Inflammatory macrophage treated with lipopolysaccharide for 1 hour (primary cell): ENCODE measurements at regions not wholly inside any gene's neighbourhood (a gene's known extent, or its start where the extent isn't known, plus 50 kb on each side); places are given as distances from the start of the nearest gene placed in this dataset.

Source experiments
- DNase-seq, 2 donors: peaks; one replicate each; pipeline ENCODE4 v3.0.0-alpha.2; 2020 to 2022

DNA sequence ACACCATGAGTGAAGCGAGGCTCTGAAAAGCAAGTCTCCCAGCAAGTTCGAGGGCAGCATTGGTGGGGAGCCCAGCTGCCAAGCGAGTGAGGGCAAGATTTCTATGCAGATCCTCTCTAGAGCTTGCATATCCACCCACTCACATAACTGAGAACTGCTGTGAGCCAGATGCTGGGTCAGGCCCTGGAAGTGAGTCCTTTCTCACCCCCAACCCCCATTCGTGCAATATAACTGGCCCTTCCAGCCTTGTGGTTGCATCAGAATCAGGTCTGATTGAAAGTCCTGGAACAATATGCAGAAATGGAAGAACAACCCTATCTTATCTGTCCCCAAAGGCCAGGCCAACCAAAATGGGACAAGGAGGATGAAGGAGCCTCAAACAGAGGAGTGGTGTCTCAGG is 146.6 kb downstream of the IRX5 start:
- DNase-seq, result no peak

DNA sequence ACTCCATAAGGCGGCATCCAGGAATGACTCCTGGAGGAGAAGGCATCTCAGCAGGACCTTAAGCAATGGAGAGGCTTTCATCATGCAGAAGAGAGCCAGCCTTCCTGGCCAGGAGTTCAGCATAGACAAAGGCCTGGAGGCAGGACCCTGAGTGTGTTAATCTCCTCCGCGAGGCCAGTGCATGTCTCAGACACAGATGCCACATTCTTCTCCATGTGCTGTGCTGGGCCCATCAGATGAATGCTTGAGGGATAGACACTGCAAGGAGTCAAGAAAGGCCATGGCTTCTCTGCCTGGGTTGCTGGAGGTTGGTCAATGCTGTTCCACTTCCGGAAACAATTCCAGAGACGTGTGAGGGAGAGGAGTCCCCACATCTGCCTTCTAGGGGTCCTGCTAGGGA is 147.5 kb downstream of the IRX5 start:
- DNase-seq, result no peak

DNA sequence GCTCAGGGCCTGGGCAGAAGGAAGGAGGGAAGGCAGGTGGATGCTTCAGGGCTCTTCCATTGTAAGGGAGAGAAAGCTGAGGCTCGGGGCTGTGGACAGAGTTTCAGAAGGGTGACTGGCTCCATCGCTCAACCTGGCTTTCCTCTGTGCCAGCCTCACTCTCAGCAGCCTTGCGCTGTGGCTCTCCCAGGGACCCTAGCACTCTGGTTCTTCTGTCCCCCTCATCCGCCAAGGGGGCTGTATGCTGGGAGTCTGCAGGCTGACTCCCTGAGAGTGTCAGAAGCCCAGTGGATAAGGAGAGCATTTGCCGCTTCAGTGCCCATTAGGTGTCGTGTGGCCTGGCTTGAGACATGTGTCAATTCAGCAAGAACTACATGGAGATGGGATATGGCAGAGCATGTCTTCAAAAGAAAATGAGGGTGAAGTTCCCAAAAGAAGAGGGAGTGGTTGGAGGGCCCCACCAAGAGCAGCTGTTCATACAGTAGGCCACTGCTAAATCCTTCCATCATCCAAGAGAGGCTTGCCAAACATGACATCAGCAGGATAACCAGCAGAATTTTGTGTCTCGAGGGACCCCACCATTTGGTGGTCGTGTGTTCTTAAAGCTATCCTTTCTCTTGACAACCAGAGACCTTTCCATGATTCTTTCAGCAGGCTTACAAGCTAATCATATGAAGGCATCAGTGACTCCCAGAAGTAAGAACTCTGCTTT is 148.2 kb downstream of the IRX5 start:
- DNase-seq, result no peak

DNA sequence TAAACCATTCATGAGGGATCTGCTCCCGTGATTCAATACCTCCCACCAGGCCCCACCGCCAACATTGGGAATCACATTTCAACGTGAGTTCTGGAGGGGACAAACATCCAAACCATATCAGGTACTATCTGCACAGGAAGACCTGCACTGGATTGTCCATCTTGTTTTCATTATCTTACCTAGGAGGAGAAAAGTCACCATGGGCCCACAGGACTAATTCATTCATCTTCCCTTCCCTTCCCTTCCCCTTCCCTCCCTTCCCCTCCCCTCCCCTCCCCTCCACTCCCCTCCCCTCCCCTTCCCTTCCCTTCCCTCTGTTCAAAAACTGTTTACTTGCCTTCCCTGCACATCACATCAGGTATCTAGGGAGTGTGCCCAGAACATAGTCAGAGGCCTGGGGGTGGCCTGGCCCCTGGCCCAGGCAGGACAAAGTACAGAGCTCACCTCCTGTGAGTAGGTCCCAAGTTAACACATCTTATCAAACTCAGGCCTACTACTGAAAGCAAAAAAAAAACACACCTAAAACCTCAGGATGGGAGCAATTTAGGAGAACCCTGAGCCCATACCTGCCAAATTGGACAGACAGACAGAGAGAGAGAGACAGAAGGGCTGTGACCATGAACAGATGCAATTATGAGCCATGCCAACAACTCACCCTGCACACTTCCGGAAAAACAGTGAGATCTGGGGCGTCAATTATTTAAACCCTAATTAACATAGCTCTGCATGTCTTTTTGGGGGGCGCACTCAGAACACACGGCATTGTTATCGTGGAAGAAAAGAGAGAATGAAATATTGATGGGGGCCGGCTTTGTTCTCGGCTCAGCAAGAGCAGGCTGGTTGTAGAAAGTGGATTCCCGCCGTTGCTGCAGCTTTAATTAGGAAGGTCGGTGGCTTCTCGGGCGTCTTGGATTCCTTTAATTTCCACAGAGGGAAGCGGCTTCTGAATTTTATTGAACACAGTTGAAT is 151.2 kb downstream of the IRX5 start:
- DNase-seq, result no peak

DNA sequence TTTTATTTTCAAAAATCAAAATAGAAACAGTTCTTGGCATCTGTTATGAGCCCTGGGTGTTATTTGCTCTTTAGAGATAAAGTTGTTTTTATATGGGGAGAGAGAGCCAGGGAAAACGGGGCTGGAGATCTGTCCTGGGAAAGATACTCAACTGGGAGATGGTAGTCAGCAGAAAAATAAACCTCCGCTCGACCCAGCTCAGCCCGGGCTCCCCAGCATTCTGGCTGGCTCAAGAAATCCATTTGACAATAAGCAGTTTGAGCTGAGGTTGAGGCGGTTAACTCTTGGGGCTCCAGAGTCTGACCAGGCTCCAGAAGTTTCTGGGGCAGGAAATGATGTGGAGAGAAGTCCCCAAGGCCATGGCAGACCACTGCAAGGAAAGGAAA is 151.9 kb downstream of the IRX5 start:
- DNase-seq, result no peak

DNA sequence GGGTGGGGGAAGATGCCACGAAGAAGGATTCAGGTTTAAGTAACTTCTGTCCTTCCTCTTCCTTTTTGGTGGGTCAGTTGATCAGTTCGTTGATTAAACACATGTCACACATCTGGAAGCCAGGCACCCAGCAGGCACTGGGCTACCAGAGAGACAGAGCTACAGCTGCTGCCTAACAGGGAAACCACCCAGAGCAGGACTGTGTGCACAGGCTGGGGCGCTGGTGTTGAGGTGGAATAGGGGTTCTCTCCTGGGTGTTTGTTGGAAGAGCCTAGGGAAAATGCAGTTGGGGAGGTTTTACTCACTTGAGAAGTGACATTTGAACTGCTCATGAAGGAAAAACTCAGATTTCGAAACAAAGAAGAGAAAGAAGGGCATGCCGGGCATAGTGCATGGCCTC is 152.4 kb downstream of the IRX5 start:
- DNase-seq, result no peak

DNA sequence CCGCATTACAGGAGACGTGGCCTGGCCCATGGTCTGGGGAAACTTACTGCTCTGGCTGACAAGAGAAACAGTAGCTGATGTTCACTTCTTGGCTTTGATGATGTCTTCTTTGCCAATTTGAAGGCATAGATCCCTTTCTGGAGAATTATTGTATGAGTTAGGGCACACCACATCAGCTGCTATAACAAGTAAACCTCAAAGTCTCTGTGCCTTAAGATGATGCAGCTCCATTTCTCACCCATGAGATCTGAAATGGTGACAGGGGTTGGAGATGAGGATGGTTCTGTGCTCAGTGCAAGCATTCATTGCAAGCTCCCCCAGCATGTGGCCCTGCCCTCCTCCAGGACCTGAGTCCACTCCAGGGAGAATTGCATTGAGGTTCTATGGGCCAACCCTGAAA is 157.4 kb downstream of the IRX5 start:
- DNase-seq, result no peak

DNA sequence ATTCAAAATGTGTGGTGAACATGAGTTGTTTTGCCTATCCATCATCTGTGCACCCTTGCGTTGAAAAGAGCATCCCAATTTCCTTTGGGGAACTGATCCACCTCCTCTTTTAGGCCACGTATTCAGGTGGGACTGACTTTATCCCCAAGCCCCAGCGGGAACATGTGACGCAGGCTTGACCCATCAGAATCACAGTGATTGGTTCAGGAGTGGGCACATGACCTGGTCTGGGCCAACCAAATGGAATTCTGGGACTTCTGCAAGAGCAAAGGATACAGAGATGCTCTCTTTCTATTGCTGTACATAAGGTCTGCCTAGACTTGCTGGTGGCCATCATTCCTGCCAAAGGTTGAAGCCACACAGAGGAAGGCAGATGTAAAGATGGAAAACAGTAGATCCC is 158.9 kb downstream of the IRX5 start:
- no peak for DNase-seq

DNA sequence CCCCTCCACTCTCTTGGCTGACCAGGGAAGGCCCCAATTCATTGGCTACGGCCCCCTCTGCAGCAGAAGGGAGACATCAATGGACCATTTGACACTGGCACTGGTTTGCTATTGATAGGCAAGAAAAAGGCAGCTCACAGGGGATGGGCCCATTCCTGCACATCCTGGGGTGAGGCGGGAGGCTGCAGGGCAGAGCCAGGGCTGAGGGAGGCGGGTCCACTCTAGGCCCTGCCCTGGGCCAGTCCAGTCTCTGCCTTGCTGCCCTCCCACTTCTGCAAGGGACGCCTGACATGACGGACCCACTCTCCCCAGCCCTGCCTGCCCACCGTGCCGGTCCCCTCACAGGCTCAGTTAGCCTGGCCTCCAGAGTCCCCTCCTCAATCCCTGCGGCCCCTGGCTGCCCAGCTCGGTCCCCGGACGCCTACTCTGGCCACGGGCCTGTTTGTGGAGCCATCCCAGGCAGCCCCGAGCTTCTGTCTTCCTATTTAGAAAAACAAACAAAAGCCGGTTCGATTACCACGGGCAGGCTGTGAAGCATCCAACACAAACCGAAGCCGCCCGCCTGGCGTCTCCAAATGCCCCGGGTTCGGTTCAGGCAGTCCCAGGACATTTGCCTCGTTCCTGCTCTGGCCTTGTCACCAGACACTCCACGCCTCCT is 160.7 kb downstream of the IRX5 start:
- no peak for DNase-seq

DNA sequence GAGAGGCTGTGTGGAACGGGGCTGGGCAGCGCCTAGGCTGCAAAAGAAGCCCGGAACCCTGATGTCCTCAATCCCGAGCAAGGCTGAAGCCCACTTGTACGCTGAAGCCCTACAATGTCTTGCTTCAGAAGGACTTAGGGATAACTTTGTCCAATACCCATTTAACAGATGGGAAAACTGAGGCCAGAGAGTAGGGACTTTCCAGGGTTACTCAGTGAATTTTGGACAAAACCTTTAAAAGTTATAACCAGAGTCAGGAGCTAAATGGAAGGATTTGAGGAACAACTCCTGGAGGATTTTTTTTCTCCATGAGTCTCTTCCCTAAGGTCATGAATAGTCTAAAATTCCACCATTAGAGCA is 161.2 kb downstream of the IRX5 start:
- no peak for DNase-seq

DNA sequence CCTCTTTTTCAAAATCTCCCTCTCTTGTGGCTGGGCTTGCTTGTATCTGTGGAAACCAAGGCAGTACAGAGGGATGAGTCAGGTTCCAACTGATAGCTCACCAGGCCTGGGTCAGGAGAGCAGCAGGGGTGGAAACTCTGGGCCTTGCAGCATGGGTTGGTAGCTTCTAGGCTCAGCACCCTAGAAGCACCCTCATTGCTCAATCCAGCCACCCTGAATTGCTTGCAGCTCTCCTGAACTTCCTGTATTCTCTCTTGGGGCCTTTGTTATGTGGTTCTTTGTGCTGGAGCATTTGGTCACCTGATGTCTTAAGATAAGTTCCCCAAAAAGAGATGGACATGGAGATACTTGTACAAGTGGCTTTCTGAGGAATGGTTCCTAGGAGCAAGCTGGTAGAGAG is 169.4 kb downstream of the IRX5 start:
- DNase-seq, result no peak

DNA sequence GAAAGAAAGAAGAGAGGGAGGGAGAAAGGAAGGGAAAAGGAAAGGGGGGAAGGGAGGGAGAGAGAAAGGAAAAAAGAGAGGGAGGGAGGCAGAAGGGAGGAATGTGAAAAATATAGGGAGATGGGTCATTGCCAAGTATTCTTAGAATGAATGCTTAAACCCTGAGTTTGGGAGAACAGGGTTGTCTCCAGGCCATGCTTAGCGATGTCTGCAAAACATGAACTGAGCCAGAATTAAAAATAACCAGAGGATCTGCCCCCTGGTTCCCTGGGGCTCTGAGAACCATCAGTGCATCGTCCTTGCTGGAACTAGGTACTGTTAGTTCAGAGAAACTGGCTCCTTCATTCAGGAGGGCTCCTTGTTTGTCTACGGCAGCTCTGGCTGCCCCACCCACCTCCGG is 170.4 kb downstream of the IRX5 start:
- DNase-seq, result no peak

DNA sequence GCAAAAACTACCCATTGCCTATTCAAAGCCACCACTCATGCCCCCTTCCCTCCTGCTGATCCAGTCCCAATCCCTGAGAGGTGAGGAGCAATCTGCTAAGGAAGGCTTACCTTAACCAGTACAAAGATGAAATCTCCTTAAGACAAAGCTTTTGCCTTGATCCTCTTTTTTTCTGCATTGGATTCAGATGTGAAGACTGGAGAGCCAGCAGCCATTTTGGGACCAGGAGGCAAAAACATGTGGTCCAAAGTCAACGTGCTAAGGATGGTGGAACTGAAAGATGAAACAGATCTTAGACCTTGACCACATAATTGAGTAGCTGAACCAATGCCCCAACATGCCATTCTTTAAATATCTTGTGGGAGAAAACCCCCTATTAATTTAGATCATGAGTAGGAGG is 171.4 kb downstream of the IRX5 start:
- no peak for DNase-seq

DNA sequence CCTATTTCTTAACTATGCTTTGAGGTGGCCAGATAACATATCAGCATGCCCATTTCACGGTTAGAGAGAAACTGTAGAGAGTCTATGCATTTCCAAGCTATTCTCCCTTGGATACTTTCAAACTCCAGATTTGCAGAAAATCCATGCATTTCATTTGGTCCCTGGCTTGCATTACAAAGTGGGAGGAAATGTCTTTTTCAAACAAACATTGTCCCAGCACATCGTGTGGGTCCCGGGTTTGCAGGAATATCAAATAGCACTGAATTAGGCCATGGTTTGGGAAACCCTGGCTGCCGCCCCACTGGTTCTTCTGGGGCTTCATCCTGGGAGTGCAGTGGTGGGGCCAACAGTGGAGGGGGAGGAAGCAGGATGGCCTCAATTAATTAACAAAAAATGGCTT is 171.9 kb downstream of the IRX5 start:
- DNase-seq, result no peak

DNA sequence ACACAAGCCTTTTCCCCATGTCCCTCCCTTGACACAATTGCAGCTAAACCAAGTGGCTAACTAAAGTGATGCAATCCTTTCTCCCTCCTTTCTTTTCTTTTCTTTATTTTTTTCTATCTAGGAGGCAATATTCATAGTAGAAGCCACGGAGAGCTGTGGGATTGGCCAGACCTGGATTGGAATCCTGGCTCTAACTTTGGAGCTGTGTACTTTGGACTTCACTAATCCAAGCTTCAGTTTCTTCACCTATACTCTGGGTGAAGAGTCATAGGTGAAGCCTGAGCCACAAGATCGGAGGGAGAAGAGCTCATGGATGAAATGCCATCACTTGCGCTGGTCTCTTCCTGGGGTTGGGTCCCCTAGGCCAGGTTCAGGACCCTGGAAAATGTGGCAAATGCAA is 177.2 kb downstream of the IRX5 start:
- DNase-seq, result no peak

DNA sequence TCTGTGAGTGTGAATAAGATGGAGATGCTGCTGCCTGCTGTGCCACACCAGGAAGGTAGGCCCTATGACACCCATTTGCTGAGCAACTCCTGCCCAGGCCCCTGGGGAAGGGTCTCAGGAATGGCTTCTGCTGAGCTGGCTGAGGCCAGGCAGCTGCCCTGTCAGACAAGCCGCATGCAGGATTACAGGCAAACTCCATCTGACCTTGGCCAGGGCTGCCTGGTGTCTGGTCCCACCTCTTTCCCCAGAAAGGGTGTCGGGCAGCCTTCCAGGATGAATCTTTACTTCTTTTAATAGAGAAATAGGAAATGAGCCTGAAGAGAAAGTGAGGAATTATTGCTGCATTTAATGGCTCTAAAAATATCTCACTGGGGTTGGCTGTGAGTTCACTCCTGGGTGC is 182.5 kb downstream of the IRX5 start:
- DNase-seq, result no peak

DNA sequence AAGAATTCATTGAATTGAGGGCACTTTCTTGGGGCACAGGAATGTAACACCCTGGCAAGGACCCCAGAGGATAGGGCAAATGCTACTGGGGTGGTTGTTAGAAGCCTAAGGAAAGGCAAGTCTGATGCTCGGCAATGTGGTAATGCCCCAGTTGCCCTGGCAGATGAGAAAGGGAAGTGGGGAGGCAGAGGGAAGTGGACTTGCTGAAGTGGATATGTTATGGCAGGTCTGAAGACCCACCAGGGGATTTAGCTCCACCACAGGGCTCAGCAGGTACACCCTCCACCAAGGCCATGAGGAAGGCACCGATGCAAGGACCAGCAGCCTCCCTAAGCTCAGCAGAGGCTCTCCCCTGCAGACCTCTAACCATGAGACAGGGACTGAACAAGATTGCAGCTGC is 184.8 kb downstream of the IRX5 start:
- no peak for DNase-seq

DNA sequence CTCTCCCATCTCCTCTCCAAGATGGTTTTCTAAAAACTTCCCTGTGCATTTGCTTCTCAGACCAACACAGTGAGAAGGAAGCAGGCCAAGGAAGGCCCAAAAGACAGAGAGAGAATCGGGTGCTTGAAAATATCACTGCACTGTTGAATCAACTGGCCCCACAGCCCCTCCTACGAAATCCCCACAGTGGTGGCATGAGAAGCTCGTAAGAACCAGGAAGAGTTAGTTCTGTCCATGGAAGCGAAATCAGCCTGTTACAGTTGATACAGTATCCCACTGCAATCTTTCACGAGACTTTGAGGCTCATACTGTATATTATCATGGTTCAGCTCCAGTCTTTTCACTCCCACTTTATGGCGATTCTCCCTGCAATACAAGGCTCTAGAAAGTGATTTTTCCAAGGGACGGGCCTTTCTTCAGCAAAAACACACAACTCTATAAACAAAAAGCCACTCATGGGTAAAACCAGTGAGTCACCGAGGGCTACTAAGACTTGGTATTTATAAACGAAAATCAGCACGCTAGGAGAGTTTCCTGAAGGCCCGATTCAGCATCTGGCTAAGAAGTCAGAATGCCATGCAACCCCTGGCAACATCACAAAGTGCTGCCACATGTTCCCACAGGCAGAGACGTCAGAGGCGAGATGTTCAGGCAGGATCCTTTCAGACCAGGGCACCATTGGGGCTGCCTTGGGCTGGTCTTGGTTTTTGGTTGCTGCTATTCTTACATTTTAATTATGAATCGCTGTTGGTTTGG is 185.7 kb downstream of the IRX5 start:
- no peak for DNase-seq

DNA sequence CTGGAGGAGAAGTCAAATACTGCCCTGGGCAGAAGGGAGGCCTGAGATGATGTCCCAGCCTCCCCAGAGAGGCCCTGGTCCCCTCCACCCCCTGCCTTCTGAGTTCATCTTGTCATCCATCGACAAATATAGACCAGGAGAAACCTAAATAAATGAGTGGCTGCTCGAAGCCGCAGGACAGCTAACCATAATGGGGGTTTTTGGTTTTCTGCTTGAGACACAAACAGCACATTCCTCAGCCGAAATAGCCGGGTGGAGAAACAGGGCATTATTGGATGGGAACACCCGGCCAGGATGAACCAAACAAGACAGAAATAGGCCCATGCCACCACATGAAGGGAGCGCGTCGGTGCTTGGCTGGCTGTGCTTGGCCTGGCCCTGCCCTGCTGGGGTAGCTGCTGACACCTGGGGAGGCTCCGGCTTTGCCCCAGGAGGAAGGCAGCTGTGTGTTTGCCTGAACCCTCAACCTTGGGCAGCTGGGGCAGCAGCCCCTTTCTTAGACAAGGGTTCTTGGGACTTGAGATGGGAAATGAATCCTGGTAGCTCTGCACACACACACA is 188.1 kb downstream of the IRX5 start:
- DNase-seq, result no peak

DNA sequence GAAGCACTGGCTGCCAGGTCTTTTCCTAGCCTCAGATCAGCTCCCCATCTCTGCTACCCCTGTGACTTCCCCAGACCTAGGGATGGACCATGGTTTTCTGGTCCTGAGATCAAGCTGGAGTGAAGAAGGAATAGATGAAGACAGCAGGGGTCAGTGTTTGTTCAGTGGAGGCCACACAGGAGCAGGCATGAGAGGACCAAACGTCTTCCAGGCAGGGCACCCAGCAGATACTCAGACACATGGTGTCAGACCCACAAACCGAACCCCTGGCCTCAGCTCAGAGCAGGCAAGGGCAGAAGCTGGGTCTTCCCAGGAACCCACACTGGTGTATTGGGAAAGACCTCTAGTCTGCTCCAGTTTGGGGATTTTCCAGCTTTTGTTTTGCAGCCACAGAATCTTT is 189.7 kb downstream of the IRX5 start:
- no peak for DNase-seq

DNA sequence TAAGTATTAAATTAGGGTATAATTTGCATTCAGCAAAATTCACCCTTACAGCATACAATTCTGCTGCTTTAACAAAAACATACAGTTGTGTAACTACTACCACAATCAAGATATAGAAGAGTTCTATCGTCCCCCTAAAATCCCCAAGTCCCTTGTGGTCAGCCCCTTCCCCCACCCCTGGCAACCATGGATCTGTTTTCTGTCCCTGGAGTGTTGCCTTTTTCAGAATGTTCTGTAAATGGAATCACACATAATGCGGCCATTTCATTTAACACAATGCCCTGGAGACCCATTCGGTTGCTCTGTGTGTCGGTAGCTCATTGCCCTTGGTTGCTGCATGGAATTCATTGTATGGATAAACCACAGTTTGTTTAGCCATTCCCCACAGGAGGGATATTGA is 190.2 kb downstream of the IRX5 start:
- DNase-seq, result no peak

DNA sequence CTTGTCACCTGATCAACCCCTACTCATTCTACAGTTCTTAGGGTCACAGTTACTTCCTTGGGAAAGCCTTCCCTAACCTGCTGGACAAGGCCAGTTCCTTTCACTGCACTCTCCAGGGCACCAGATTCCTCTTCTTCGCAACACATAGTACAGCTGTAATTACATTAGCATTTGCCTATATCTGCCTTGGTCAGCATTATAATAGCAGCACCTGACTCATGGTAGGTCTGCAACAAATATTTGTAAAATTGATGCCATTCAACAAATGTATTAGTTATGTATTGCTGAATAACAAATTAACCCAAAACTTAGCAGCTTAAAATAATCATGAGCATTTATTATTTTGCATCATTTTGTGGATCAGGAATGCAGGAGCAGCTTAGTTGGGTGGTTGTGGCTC is 193.0 kb downstream of the IRX5 start:
- DNase-seq, result no peak

DNA sequence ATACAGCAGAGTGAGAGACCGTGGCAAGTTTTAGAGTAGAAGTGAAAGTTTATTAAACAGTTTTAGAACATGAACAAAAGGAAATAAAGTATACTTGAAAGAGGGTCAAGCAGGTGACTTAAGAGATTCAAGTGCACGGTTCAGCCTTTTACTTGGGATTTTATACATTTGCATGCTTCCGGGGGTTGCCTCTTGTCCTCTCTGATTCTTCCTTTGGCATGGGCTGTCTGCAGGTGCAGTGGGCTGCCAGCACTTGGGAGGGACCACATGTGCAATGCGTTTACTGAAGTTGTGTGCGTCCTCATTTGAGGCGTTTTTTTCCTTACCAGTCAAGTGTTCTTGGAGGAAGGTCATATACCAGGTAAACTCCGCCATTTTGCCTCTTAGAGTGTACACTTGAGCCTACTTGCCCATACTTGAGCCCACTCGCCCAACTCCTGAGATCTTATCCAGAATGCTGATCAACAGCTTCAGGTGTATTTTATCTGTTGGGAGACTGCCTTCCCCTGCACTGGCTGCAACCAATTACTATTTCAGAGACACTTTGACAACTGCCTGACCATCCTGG is 195.2 kb downstream of the IRX5 start:
- no peak for DNase-seq
